ENCODE measurements at regions not wholly inside any gene's neighbourhood (a gene's known extent, or its start where the extent isn't known, plus 50 kb on each side); places are given as distances from the start of the nearest gene placed in this dataset.
"Not testable (repeated sequence)": the region's sequence is repeated elsewhere in the genome, so short reads cannot be mapped to it uniquely, and the experiment has no call there.

DNA sequence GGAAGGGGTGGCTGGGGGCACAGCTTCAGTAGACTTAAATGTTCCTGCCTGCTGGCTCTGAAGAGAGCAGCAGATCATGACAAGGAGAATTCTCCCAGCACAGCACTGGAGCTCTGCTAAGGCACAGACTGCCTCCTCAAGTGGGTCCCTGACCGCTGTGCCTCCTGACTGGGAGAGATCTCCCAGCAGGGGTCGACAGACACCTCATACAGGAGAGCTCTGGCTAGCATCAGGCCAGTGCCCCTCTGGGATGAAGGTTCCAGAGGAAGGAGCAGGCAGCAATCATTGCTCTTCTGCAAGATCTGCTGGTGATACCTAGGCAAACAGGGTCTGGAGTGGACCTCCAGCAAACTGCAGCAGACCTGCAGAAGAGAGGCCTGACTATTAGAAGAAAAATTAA, 877.5 kb upstream of the CRIM1 start:
- H3K23ac ChIP-seq (ENCODE audit: insufficient read length); H4K5ac ChIP-seq (ENCODE audit: insufficient read length, low read depth, low read length); H3K9ac ChIP-seq (replicated peaks in 1 of 4; ENCODE audit: extremely low read depth in 1 of 4, low read depth in 3 of 4, low read length in 3 of 4); H4K91ac ChIP-seq (replicated peaks; ENCODE audit: insufficient read length, low read length); H3K9me3 ChIP-seq (ENCODE audit: insufficient read depth in 2 of 2, low read depth in 1 of 2, low read length in 1 of 2); H2BK15ac ChIP-seq (ENCODE audit: low read length); H2BK12ac ChIP-seq (ENCODE audit: low read depth, low read length); H3K4me1 ChIP-seq (replicated peaks in 1 of 4; ENCODE audit: control insufficient read depth in 3 of 4, insufficient read depth in 4 of 4, low read length in 3 of 4); H3K79me1 ChIP-seq (ENCODE audit: low read depth, low read length); H2AFZ ChIP-seq (ENCODE audit: low read length); H3K18ac ChIP-seq (ENCODE audit: extremely low read depth, low read length); H3K4me2 ChIP-seq (ENCODE audit: insufficient read depth in 1 of 2, low read depth in 2 of 2, low read length in 2 of 2); H3K36me3 ChIP-seq (ENCODE audit: control insufficient read depth in 2 of 4, insufficient read depth in 4 of 4, low read length in 3 of 4); H2BK120ac ChIP-seq (replicated peaks; ENCODE audit: low read depth, low read length); H3K23me2 ChIP-seq (ENCODE audit: low read depth, low read length); H4K20me1 ChIP-seq (replicated peaks in 1 of 2; ENCODE audit: control insufficient read depth in 1 of 2, insufficient read depth in 2 of 2, low read length in 2 of 2); H2BK5ac ChIP-seq (ENCODE audit: low read depth, low read length); FAIRE-seq; H3K27ac ChIP-seq (ENCODE audit: low read depth, low read length); POLR2A ChIA-PET (ENCODE audit: partially characterized antibody); H3K14ac ChIP-seq (ENCODE audit: insufficient read length); H2AK5ac ChIP-seq (ENCODE audit: low read depth, low read length); H3K4me3 ChIP-seq (ENCODE audit: extremely low read depth in 1 of 4, insufficient read depth in 2 of 4, low read depth in 3 of 4, low read length in 4 of 4); DNase-seq (ENCODE audit: low read depth in 1 of 2, low spot score in 2 of 2); H3K79me2 ChIP-seq (ENCODE audit: control insufficient read depth in 1 of 2, insufficient read depth in 2 of 2, low read length in 2 of 2); H2BK20ac ChIP-seq (ENCODE audit: low read length); H3K4ac ChIP-seq (replicated peaks; ENCODE audit: insufficient read length, low read depth, low read length); H3K56ac ChIP-seq (replicated peaks; ENCODE audit: insufficient read length, low read depth, low read length); H4K8ac ChIP-seq (ENCODE audit: extremely low read depth, insufficient read depth, low read length); H3K27me3 ChIP-seq (replicated peaks in 1 of 4; ENCODE audit: control insufficient read depth in 3 of 4, extremely low read depth in 1 of 4, insufficient read depth in 3 of 4, low read length in 3 of 4): not testable (repeated sequence)
- CTCF ChIA-PET (ENCODE audit: partially characterized antibody): interaction anchor here (0.8 kb wide), 1 partner anchor 22 kb away, joined by 3 read pairs; no protein-coding TSS in a partner anchor
- 86% methylated on average over 1 of the region's 2 CpGs; no CpG with 5 or more reads in 1 of the 2 experiments for WGBS, 2 experiments (ENCODE audit: extremely low coverage in 1 of 2, insufficient coverage in 1 of 2, insufficient read length in 1 of 2, insufficient replicate concordance in 2 of 2, low coverage in 1 of 2, low lambda C conversion rate in 2 of 2, missing lambda C conversion rate in 1 of 2)

All from H1 (cell line).